ENCODE measurements at regions not wholly inside any gene's neighbourhood (a gene's known extent, or its start where the extent isn't known, plus 50 kb on each side); places are given as distances from the start of the nearest gene placed in this dataset.
A peak's percentile ranks its signal among the peaks of the same experiment; 100 is the strongest.

- WGBS, 2 donors, result 6 to 9% methylated on average over 8 of the region's 8 CpGs
- no peak for TF ChIP-seq CTCF (IDR thresholded peaks at IDR 0.05)
- no peak for TF ChIP-seq POLR2A (IDR thresholded peaks at IDR 0.05)
- DNase-seq (ENCODE audit: low spot score in 2 of 2), result peak in 1 of 2 donors; percentile 38
- no peak overlapping the region for H3K4me3 ChIP-seq (ENCODE audit: low read depth, poor library complexity, severe bottlenecking)
- intact Hi-C loops (cut with DNase I; ENCODE audit: low total_unique reads), result loop anchor here (10.0 kb wide), 1 partner anchor 316 kb away; the partner anchor contains the start of gene PDGFRA
Measured at GRCh38 chr4:53908661-53909078, 155.7 kb downstream of the CHIC2 start.

- no peak overlapping the region for H3K4me3 ChIP-seq (ENCODE audit: low read depth, poor library complexity, severe bottlenecking)
- no peak for DNase-seq (ENCODE audit: low spot score in 2 of 2)
- WGBS, 2 donors, result 36 to 39% methylated on average over 5 of the region's 5 CpGs
- intact Hi-C loops (cut with DNase I; ENCODE audit: low total_unique reads), result loop anchor here (10.0 kb wide), 1 partner anchor 317 kb away; the partner anchor contains the start of gene PDGFRA
- TF ChIP-seq POLR2A (IDR thresholded peaks at IDR 0.05), result no peak
- TF ChIP-seq CTCF (IDR thresholded peaks at IDR 0.05), result no peak
Measured at GRCh38 chr4:53907772-53908171, 156.6 kb downstream of the CHIC2 start.

- intact Hi-C loops (cut with DNase I; ENCODE audit: low total_unique reads), result loop anchor here (10.0 kb wide), 1 partner anchor 318 kb away; the partner anchor contains the start of gene PDGFRA
- WGBS, 2 donors, result 55 to 61% methylated on average over 6 of the region's 6 CpGs
- DNase-seq (ENCODE audit: low spot score in 2 of 2), result no peak
- H3K4me3 ChIP-seq (ENCODE audit: low read depth, poor library complexity, severe bottlenecking), result no peak overlapping the region
- TF ChIP-seq POLR2A (IDR thresholded peaks at IDR 0.05) (no peak), CTCF (IDR thresholded peaks at IDR 0.05) (no peak)
Measured at GRCh38 chr4:53906606-53907190, 157.7 kb downstream of the CHIC2 start.

GRCh38 chr4:53905941-53906377 lies 158.4 kb downstream of the CHIC2 start:
- intact Hi-C loops (cut with DNase I; ENCODE audit: low total_unique reads), result loop anchor here (10.0 kb wide), 1 partner anchor 319 kb away; the partner anchor contains the start of gene PDGFRA
- no peak overlapping the region for H3K4me3 ChIP-seq (ENCODE audit: low read depth, poor library complexity, severe bottlenecking)
- DNase-seq (ENCODE audit: low spot score in 2 of 2), result peak in 1 of 2 donors; percentile 37
- TF ChIP-seq POLR2A (IDR thresholded peaks at IDR 0.05) (no peak), CTCF (IDR thresholded peaks at IDR 0.05) (no peak)
- 5 to 7% methylated on average over 11 of the region's 11 CpGs for WGBS, 2 donors

GRCh38 chr4:53905276-53905940 lies 159.0 kb downstream of the CHIC2 start:
- DNase-seq (ENCODE audit: low spot score in 2 of 2), result no peak
- H3K4me3 ChIP-seq (ENCODE audit: low read depth, poor library complexity, severe bottlenecking), result no peak overlapping the region
- intact Hi-C loops (cut with DNase I; ENCODE audit: low total_unique reads), result loop anchor here (10.0 kb wide), 1 partner anchor 319 kb away; the partner anchor contains the start of gene PDGFRA
- no peak for TF ChIP-seq POLR2A (IDR thresholded peaks at IDR 0.05)
- TF ChIP-seq CTCF (IDR thresholded peaks at IDR 0.05), result no peak
- WGBS, 2 donors, result 36 to 37% methylated on average over 7 of the region's 7 CpGs

Measured in lower leg skin (tissue), 4 donors.